ENCODE measurements at regions not wholly inside any gene's neighbourhood (a gene's known extent, or its start where the extent isn't known, plus 50 kb on each side); places are given as distances from the start of the nearest gene placed in this dataset.

DNA sequence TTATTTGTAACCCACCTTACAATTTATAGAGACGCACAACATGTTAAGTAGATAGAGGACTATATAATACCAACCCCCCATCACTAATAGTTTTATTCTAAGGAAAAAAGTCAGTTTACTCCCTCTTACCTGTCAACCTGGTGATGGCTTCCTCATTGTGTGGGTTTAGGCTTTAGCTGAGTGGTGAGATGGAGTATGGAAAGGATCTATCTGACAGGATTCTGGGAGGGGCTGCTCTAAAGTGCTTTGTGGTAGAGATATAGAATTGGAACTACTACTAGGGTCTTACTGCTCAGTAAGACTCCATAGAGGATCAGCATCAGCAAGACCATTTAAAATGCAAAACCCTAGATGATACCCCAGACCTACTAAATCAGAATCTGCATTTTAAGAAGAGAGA, 82.1 kb upstream of the IFNE start:
- DNase-seq (ENCODE audit: low read depth) = no peak

DNA sequence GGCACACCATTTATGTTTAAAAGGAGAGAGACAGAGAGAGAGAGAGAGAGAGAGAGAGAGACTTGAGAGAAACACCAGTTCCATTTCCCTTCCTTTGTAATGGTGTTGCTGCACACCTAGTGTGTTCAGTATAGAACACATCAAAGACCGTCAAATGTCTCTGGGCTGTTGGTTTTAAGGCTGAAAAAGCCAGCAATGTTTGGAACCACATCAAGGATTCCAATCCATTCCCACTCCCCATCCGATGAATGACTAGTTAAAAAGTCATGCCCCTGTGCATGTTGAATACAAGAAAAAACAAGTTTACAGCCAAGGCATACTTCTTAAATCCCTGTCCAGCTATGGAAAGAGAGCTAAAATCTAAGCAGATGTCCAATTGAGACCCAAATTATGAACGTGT, 83.0 kb upstream of the IFNE start:
- DNase-seq (ENCODE audit: low read depth) = no peak

DNA sequence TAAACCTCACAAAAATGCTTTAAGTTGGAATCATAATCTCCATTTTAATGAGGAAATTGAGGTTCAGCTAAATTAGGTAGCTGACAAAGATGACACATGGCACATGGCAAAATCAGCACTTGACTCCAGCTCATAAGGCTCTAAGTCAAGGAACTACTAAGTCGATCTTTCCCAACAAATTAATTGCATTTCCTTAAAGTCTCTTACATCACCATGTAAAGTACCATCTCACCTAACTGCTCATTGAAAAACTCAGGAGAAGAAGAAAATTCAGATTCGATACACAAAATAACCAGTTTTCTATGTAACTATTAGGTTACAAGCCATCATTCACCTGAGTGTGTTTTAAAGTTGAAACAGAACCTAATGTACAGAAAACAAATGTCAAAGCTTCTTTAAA, 85.8 kb upstream of the IFNE start:
- no peak for DNase-seq (ENCODE audit: low read depth)

- no peak for DNase-seq (ENCODE audit: low read depth)
Measured at GRCh38 chr9:21568484-21568883, 86.4 kb upstream of the IFNE start.

GRCh38 chr9:21569721-21570120, 87.6 kb upstream of the IFNE start:
- no peak for DNase-seq (ENCODE audit: low read depth)

GRCh38 chr9:21570643-21571275, 88.6 kb upstream of the IFNE start:
- DNase-seq (ENCODE audit: low read depth) = no peak

DNA sequence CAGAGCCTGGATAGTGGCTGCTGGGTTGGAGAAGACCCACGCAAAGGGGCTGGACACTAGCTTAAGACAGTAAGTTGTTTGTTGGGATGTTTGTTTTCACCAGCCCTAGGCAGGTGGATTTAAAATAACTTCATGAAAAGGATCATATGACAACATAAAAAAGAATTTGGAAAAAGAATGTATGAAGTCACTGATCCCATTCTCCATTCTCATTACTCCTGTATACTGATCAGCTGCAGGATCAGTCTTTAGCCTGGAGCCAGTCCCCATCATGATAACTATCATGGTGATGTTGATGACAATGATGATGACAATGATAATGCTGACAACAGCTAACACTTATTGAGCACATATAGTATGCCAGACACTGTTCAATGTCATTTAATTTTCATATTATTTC, 92.1 kb upstream of the IFNE start:
- DNase-seq (ENCODE audit: low read depth) = no peak

DNA sequence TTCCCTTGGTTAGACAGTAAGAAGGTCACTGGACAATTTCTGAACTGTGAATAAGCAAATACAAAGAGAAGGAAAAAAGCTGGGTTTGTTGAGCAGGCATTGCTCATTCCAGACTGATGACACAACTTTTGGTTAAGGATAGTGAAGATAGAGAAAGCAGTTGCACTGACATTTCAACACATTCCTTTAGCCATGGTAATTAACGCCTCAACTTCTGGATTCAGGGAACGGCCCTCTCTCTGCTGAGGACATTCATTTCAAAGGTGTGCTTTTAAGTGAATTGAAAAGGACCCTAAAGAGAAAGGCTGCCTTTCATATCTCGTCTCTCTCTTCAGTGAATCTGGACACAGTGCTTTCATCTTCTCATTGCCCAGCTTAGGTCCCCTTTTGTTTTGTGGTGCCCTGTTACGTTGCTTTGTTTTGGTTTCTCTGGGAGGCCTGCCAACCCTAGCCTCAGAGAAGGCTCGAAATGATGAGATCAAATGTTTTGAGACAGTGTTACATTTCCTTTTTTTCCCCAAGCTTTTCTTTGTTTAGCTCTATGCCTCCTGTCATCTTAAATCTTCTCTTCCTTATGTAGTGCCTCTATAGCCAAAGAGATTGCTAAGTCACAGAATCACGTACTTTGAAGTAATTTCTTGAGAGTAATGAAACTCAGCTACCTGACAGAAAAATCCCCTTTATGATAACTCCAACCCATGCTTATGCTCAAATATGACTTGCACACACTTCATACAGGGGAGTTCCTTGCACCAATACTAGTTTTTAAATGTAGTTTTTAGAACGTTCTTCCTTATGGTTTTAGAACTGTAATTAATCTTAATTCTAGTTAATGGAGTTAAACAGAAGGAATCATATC, 94.4 kb upstream of the IFNE start:
- DNase-seq (ENCODE audit: low read depth) = no peak

- DNase-seq (ENCODE audit: low read depth) = no peak
Measured at GRCh38 chr9:21579247-21579671, 97.1 kb upstream of the IFNE start.

GRCh38 chr9:21579743-21580142, 97.6 kb upstream of the IFNE start:
- DNase-seq (ENCODE audit: low read depth) = no peak

DNA sequence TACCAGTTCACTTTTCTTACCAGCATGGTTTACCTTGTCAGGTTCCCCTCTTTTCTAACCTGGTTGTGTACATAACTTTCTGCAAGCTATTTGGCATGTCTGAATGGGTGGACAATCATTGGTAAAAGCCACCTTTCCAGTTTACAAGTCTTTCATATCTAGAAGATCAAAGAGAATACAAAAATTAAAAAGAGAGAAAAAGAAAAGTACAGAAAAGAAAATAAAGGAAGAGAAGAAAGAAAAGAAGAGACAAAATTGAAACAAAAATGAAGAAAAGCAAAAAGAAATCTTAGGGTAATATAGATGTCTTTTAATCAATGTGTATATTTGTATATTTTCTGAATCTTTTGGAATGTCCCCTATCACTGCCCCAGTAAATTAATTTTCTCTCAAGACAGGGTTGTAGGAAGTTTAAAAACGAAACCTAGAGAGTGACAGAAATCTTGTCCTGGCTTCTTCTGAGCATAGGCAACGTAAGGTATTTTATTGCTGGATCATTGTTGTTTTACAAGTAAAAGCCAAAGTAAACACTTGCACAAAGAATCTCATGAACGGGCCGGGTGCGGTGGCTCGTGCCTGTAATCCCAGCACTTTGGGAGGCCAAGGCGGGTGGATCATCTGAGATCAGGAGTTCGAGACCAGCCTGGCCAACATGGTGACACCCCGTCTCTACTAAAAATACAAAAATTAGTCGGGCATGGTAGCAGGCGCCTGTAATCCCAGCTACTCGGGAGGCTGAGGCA, 98.7 kb upstream of the IFNE start:
- no peak for DNase-seq (ENCODE audit: low read depth)

DNA sequence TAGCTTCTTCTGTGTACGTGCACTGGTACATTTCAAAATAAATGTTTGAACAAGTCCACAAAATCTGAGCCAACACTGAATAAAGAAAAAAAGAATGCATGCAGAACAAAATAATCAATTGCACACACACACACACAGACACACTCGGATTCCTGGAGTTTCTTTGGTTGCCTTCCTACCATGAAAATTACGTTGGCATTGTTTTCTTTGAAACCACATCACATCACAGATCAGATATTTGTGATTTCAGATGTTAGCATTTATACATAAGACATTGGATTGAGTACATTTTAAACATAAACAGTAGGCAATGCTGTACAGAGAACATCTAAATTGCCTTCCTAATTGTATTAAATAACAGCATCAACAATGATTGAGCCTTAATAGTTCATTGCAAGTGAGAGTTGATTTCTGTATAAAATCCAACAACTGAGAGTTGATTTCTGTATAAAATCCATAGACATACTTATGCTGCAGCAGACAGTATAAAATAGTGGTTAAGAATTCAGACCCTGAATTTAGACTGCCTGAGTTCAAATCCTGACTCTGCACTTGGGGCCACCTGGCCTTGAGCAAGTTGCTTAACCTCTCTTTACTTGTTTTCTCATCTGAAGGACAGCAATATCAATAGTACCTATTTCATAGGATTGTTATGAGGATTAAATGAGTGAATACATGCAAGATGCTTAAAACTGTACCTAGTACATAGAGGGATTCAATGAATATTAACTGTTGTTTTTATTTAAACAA, 101.7 kb upstream of the IFNE start:
- no peak for DNase-seq (ENCODE audit: low read depth)

DNA sequence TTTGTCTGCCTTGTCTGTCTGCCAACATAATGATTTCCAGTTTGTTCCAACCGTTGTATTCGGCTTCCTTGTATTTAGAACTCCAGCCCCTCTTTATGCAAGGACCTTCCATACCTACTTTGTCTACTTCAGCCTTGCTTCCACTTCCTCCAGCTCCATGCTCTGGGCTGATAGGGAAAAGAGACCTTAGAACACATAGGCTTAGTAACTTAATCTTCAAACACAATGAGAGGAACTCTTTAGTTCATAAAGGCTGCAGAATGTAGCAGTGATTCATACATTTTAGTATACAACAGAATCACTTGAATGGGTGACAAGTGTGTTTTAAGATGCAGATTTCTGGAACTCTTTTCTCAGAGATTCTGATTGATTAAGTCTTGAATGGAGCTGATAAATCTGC, 102.8 kb upstream of the IFNE start:
- no peak for DNase-seq (ENCODE audit: low read depth)

- DNase-seq (ENCODE audit: low read depth) = no peak
Measured at GRCh38 chr9:21585756-21586752, 103.9 kb upstream of the IFNE start.

DNA sequence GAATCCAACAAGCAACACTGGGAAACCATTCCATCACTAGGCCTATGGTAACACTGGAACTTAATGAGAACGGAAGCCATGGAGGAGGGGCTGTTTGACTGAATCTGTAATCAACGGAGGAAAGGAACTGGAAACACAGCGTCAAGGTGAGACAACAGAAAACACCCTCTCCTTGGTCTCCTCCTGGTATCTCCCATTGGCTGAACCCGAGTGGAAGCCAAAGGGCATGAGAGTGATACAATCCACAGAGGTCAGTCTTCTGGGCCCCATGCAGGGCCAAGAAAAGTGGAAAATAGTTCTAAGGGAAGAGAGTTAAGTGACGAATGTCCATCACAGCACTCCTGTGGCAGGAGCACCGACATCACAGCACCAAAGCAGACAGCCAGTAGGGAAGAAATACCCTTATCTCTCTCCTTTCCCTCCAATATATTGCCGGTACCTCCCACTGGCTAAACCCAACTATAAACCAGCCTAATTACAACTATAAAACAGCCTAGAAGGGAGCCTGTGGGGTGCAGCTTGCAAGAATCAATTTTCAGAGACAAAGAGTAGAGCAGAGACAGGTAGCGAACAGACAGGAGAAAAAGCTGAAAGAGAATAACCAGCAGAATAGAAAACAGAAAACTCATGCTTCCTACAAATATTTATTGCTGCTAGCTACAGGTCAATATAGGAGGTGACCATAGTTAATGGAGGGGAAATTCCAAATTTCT, 107.4 kb upstream of the IFNE start:
- DNase-seq (ENCODE audit: low read depth) = no peak

DNA sequence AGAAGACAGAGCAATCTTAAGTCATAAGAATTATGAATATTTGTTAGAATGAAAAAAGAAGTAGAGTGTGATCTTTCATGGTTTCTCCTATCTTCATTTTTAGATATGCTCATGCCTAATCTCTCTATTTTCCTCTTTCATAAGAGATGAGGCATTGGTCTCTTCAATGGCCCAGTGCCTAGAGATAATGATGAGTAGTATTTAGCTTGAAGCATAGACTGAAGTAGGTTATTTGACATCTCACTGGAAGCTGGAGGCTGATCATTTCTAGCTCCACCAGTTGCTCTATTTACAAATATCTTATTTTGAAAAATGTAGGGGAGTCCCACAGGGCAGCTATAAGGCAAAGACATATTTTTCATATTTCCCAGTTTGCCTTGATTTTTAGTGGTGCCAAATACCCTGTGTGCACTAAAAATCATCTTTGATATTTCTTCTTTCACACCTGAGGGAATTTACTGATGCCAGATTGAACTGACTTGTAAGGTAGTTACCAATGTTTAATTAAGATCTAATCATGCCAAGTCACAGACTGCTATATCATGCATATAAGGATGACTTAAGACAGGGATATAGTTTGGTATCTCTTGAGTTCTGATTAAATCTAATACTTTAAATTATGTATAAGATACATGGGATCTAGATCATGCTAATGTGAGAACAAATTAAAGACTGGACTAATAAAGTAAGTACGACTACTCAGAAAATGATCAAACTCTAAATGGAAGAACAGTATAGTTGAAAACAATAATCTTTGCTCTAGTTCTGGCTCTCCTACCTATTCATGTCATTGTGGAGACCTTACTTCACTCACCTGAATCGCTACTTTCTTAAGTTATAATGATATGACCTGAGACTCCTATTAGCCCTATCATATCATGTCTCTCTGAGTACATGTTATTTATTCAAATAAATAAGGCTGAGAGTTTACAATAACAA, 108.2 kb upstream of the IFNE start:
- no peak for DNase-seq (ENCODE audit: low read depth)

GRCh38 chr9:21591221-21592062, 109.3 kb upstream of the IFNE start:
- DNase-seq (ENCODE audit: low read depth) = no peak

- no peak for DNase-seq (ENCODE audit: low read depth)
Measured at GRCh38 chr9:21592063-21592338, 109.9 kb upstream of the IFNE start.

- no peak for DNase-seq (ENCODE audit: low read depth)
Measured at GRCh38 chr9:21597284-21597683, 115.2 kb upstream of the IFNE start.

All from activated T-helper 1 cell treated with Interleukin-2 at 50 U/mL for 16 hours (primary cell).